ENCODE measurements at regions not wholly inside any gene's neighbourhood (a gene's known extent, or its start where the extent isn't known, plus 50 kb on each side); places are given as distances from the start of the nearest gene placed in this dataset.
A peak's percentile ranks its signal among the peaks of the same experiment; 100 is the strongest.

- Mint-ChIP-seq H3K36me3 (no peaks in the 10 kb centered on the region), H3K27me3 (no peaks in the 10 kb centered on the region), H3K4me3 (no peak overlapping the region), H3K27ac (no peak overlapping the region), H3K4me1 (no peaks in the 10 kb centered on the region), H3K9me3 (peaks cover 0 to 20% (median 7%) of the 10 kb centered on the region in 7 donors)
- Histone ChIP-seq H3K36me3 (ENCODE audit: control insufficient read depth, insufficient read depth, low read length) (no peaks in the 10 kb centered on the region), H3K4me3 (ENCODE audit: low read depth, low read length) (no peak overlapping the region), H3K9me3 (ENCODE audit: control insufficient read depth in 2 of 2, low read length in 2 of 2) (no peaks in the 10 kb centered on the region), H3K27me3 (ENCODE audit: control insufficient read depth, insufficient read depth, low read length) (no peaks in the 10 kb centered on the region), H3K27ac (ENCODE audit: insufficient read depth, low read length, poor library complexity, severe bottlenecking) (no peak overlapping the region), H3K4me1 (ENCODE audit: control insufficient read depth, insufficient read depth, low read length, poor library complexity, severe bottlenecking) (no peaks in the 10 kb centered on the region)
- ATAC-seq (ENCODE audit: low read depth in 2 of 2) (no peak), DNase-seq (no peak)
These were observed 759.9 kb downstream of the JRKL start for GRCh38 chr11:97149741-97150140.

- Mint-ChIP-seq H3K27me3 (no peaks in the 10 kb centered on the region), H3K36me3 (no peaks in the 10 kb centered on the region), H3K4me1 (no peaks in the 10 kb centered on the region), H3K27ac (no peak overlapping the region), H3K9me3 (peaks cover 0 to 18% (median 7%) of the 10 kb centered on the region in 7 donors), H3K4me3 (no peak overlapping the region)
- no peaks in the 10 kb centered on the region for H3K9me3 ChIP-seq (ENCODE audit: control insufficient read depth in 2 of 2, low read length in 2 of 2)
- H3K4me3 ChIP-seq (ENCODE audit: low read depth, low read length) = no peak overlapping the region
- no peak overlapping the region for H3K27ac ChIP-seq (ENCODE audit: insufficient read depth, low read length, poor library complexity, severe bottlenecking)
- DNase-seq (no peak), ATAC-seq (ENCODE audit: low read depth in 2 of 2) (no peak)
- no peaks in the 10 kb centered on the region for H3K4me1 ChIP-seq (ENCODE audit: control insufficient read depth, insufficient read depth, low read length, poor library complexity, severe bottlenecking)
- no peaks in the 10 kb centered on the region for H3K36me3 ChIP-seq (ENCODE audit: control insufficient read depth, insufficient read depth, low read length)
- H3K27me3 ChIP-seq (ENCODE audit: control insufficient read depth, insufficient read depth, low read length) = no peaks in the 10 kb centered on the region
These were observed 767.5 kb downstream of the JRKL start for GRCh38 chr11:97157221-97157740.

GRCh38 chr11:97158243-97158642, 768.4 kb downstream of the JRKL start:
- Histone ChIP-seq H3K27ac (ENCODE audit: insufficient read depth, low read length, poor library complexity, severe bottlenecking) (no peak overlapping the region), H3K36me3 (ENCODE audit: control insufficient read depth, insufficient read depth, low read length) (no peaks in the 10 kb centered on the region), H3K27me3 (ENCODE audit: control insufficient read depth, insufficient read depth, low read length) (no peaks in the 10 kb centered on the region), H3K4me3 (ENCODE audit: low read depth, low read length) (no peak overlapping the region), H3K4me1 (ENCODE audit: control insufficient read depth, insufficient read depth, low read length, poor library complexity, severe bottlenecking) (no peaks in the 10 kb centered on the region), H3K9me3 (ENCODE audit: control insufficient read depth in 2 of 2, low read length in 2 of 2) (no peaks in the 10 kb centered on the region)
- Mint-ChIP-seq H3K27ac (no peak overlapping the region), H3K4me3 (no peak overlapping the region), H3K4me1 (no peaks in the 10 kb centered on the region), H3K36me3 (no peaks in the 10 kb centered on the region), H3K27me3 (no peaks in the 10 kb centered on the region), H3K9me3 (peaks cover 1 to 17% (median 9%) of the 10 kb centered on the region in 7 donors)
- no peak for DNase-seq
- no peak for ATAC-seq (ENCODE audit: low read depth in 2 of 2)

GRCh38 chr11:97163631-97164191, 773.9 kb downstream of the JRKL start:
- DNase-seq (no peak), ATAC-seq (ENCODE audit: low read depth in 2 of 2) (no peak)
- Mint-ChIP-seq H3K27me3 (no peaks in the 10 kb centered on the region), H3K4me1 (no peaks in the 10 kb centered on the region), H3K36me3 (no peaks in the 10 kb centered on the region), H3K9me3 (peaks cover 0 to 15% (median 7%) of the 10 kb centered on the region in 7 donors), H3K4me3 (no peak overlapping the region), H3K27ac (no peak overlapping the region)
- Histone ChIP-seq H3K9me3 (ENCODE audit: control insufficient read depth in 2 of 2, low read length in 2 of 2) (no peaks in the 10 kb centered on the region), H3K27me3 (ENCODE audit: control insufficient read depth, insufficient read depth, low read length) (no peaks in the 10 kb centered on the region), H3K27ac (ENCODE audit: insufficient read depth, low read length, poor library complexity, severe bottlenecking) (no peak overlapping the region), H3K4me1 (ENCODE audit: control insufficient read depth, insufficient read depth, low read length, poor library complexity, severe bottlenecking) (no peaks in the 10 kb centered on the region), H3K4me3 (ENCODE audit: low read depth, low read length) (no peak overlapping the region), H3K36me3 (ENCODE audit: control insufficient read depth, insufficient read depth, low read length) (no peaks in the 10 kb centered on the region)

- H3K4me1 Mint-ChIP-seq = no peaks in the 10 kb centered on the region
- H3K27ac ChIP-seq (ENCODE audit: insufficient read depth, low read length, poor library complexity, severe bottlenecking) = no peak overlapping the region
- no peak overlapping the region for H3K27ac Mint-ChIP-seq
- H3K4me1 ChIP-seq (ENCODE audit: control insufficient read depth, insufficient read depth, low read length, poor library complexity, severe bottlenecking) = no peaks in the 10 kb centered on the region
- no peaks in the 10 kb centered on the region for H3K27me3 ChIP-seq (ENCODE audit: control insufficient read depth, insufficient read depth, low read length)
- peaks cover 0 to 9% of the 10 kb centered on the region in 2 experiments for H3K9me3 ChIP-seq (ENCODE audit: control insufficient read depth in 2 of 2, low read length in 2 of 2)
- H3K4me3 ChIP-seq (ENCODE audit: low read depth, low read length) = no peak overlapping the region
- ATAC-seq (ENCODE audit: low read depth in 2 of 2) = no peak
- DNase-seq = no peak
- H3K36me3 Mint-ChIP-seq = no peaks in the 10 kb centered on the region
- no peak overlapping the region for H3K4me3 Mint-ChIP-seq
- no peaks in the 10 kb centered on the region for H3K27me3 Mint-ChIP-seq
- H3K36me3 ChIP-seq (ENCODE audit: control insufficient read depth, insufficient read depth, low read length) = no peaks in the 10 kb centered on the region
- H3K9me3 Mint-ChIP-seq = peaks cover 0 to 20% (median 6%) of the 10 kb centered on the region in 7 donors
These were observed 812.2 kb downstream of the JRKL start for GRCh38 chr11:97201743-97202612.

- Mint-ChIP-seq H3K4me1 (no peaks in the 10 kb centered on the region), H3K9me3 (peaks cover 0 to 18% (median 3%) of the 10 kb centered on the region in 7 donors), H3K27ac (peak overlapping the region in 1 of 3 donors; percentile 20), H3K36me3 (no peaks in the 10 kb centered on the region), H3K4me3 (no peak overlapping the region), H3K27me3 (no peaks in the 10 kb centered on the region)
- no peak overlapping the region for H3K27ac ChIP-seq (ENCODE audit: insufficient read depth, low read length, poor library complexity, severe bottlenecking)
- ATAC-seq (ENCODE audit: low read depth in 2 of 2) = no peak
- no peaks in the 10 kb centered on the region for H3K4me1 ChIP-seq (ENCODE audit: control insufficient read depth, insufficient read depth, low read length, poor library complexity, severe bottlenecking)
- peaks cover 0 to 9% of the 10 kb centered on the region in 2 experiments for H3K9me3 ChIP-seq (ENCODE audit: control insufficient read depth in 2 of 2, low read length in 2 of 2)
- no peak overlapping the region for H3K4me3 ChIP-seq (ENCODE audit: low read depth, low read length)
- H3K27me3 ChIP-seq (ENCODE audit: control insufficient read depth, insufficient read depth, low read length) = no peaks in the 10 kb centered on the region
- no peaks in the 10 kb centered on the region for H3K36me3 ChIP-seq (ENCODE audit: control insufficient read depth, insufficient read depth, low read length)
- no peak for DNase-seq
These were observed 812.9 kb downstream of the JRKL start for GRCh38 chr11:97202613-97203292.

GRCh38 chr11:97218011-97218410, 828.2 kb downstream of the JRKL start:
- no peak for DNase-seq
- no peak overlapping the region for H3K27ac Mint-ChIP-seq
- Histone ChIP-seq H3K27me3 (ENCODE audit: control insufficient read depth, insufficient read depth, low read length) (no peaks in the 10 kb centered on the region), H3K4me1 (ENCODE audit: control insufficient read depth, insufficient read depth, low read length, poor library complexity, severe bottlenecking) (no peaks in the 10 kb centered on the region), H3K4me3 (ENCODE audit: low read depth, low read length) (no peak overlapping the region), H3K9me3 (ENCODE audit: control insufficient read depth in 2 of 2, low read length in 2 of 2) (no peaks in the 10 kb centered on the region), H3K27ac (ENCODE audit: insufficient read depth, low read length, poor library complexity, severe bottlenecking) (no peak overlapping the region), H3K36me3 (ENCODE audit: control insufficient read depth, insufficient read depth, low read length) (no peaks in the 10 kb centered on the region)
- H3K27me3 Mint-ChIP-seq = no peaks in the 10 kb centered on the region
- ATAC-seq (ENCODE audit: low read depth in 2 of 2) = no peak
- no peaks in the 10 kb centered on the region for H3K4me1 Mint-ChIP-seq
- peaks cover 0 to 6% (median 3%) of the 10 kb centered on the region in 7 donors for H3K9me3 Mint-ChIP-seq
- H3K4me3 Mint-ChIP-seq = no peak overlapping the region
- H3K36me3 Mint-ChIP-seq = no peaks in the 10 kb centered on the region
